CD4-positive, alpha-beta T cell treated with Interleukin-21 for 1 hour (primary cell): ENCODE measurements at regions not wholly inside any gene's neighbourhood (a gene's known extent, or its start where the extent isn't known, plus 50 kb on each side); places are given as distances from the start of the nearest gene placed in this dataset.
A peak's percentile ranks its signal among the peaks of the same experiment; 100 is the strongest.

Experiments used
- DNase-seq: peaks from one replicate; pipeline ENCODE4 v3.0.0-alpha.2; 2020

GRCh38 chr2:181308766-181309515 lies 148.2 kb upstream of the ITGA4 start:
- DNase-seq, result peak; percentile 24

DNA sequence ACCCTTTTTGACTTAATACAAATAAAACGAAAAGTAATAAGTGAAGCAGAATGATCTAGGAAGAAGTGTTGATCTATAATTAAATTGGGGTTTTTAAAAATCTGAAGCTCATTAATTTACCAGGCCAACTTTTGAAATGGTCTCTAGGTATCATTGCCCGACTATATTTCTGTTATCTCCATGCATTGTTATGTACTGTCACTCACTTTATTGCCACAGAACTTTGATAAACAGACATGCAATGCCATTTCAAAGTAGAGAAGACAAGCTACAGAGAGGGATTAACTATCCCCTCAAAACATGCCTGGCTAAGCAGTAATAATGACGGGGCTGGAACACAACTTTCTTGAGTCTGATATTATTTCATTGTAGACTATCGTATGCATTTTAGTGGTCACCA lies 147.6 kb upstream of the ITGA4 start:
- no peak for DNase-seq

- DNase-seq, result no peak
Measured at GRCh38 chr2:181310967-181311366, 146.2 kb upstream of the ITGA4 start.

DNA sequence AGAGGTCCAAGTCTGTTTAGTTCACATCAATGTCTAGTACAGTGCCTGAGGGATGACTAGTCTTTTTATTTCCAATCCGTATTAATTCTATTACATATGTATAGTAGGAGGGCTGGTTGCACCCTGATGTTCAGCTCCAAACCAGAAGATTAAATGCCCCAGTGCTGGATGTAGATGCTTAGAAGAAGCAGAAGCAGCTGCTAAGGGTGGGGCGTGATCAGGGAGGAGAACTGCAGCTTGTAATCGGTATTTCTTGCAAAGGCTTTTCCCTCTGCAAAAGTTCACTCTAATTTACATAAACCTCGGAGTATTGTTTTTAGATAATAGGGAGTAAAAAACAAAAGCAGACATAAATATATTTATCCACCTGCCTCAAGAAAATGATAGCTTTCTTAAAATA lies 145.3 kb upstream of the ITGA4 start:
- DNase-seq, result no peak

GRCh38 chr2:181312515-181312927 lies 144.7 kb upstream of the ITGA4 start:
- DNase-seq, result peak; percentile 75

DNA sequence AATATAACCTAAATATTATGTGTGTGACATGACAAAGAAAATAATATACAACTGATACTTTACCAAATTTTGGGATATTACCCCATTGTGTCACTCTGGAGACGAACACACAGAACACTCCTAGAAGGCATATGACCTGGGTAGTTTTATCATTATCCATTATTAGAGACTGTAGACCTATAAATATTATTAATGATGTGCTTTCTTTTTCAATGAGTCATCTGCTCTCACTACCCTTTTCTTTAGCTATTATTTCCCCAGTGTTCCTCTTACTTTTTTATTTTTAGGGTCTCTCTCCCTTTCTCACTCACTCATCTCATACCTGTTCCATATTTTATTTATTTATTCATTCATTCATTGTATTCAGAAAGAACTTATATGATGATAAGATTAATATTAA lies 143.3 kb upstream of the ITGA4 start:
- DNase-seq, result no peak

DNA sequence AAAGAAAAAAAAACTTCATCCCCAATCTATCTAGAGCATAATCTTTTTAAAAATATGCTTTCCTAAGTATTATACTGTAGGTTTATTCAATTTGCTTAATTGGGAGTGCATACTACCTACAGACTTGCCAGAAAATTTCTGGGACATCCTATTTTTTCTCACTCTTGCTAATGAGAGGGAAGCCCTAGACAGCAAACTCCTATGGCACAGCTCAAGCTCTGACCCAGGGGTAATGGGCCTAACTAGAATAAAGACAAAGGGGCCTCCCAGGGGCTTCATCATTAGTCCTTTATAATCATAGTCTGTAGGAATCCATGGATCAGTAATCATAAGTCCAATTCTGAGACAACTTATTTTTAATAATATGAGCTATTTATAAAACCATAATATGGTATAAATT lies 142.6 kb upstream of the ITGA4 start:
- no peak for DNase-seq

DNA sequence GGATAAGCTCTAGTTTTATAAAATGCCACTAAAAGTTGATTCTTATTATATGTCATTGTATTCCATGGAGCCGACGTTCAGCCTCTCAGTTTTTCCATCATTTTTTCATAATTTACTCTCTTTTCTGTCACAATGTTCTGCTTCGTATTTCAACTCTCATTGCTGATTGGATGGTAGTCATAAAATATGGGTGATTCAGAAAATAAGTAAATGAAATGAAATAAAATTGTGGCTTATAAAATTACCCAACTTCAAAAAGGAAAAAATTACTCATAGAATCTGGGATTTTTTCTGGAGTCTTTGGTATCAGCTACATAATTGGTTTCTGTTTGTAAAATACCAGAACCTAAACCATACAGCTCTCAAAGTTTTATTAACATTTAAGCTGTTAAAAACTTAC lies 139.7 kb upstream of the ITGA4 start:
- no peak for DNase-seq

DNA sequence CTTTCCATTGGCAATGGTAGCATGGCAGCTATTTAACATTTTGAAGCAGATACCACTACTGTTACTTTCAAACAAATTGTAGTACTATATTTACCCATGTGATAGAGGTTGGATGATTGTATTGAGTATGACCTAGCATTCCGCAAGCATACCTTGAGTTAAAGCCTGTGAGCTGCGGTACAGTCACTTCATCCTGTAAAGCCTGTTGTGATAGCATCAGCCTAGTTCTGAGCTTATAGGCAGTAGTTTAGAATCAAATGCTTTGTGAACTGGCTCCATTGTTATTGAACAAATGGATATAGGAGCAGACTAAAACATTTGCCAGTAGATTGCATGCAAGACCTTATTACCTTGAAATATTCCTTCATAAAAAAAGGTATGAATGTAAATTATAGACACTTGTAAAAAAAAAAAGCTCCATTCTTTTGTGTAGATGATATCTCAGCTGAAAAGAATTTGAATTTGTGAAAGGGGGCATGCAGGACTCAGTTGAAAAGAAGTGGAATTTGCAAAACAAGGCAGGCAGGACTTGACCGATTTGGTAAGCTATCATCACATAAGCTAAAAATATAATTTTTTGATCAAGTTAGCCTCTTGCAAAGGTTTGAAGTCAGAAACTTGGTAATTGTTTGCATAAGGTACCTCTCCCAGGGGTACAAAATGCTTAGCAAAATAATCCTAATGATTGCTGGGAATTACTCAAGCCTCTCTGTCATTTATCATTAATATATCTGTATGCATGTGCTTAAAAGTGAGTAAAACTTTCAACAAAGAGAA lies 138.5 kb upstream of the ITGA4 start:
- DNase-seq, result no peak

GRCh38 chr2:181319286-181319685 lies 137.9 kb upstream of the ITGA4 start:
- no peak for DNase-seq

DNA sequence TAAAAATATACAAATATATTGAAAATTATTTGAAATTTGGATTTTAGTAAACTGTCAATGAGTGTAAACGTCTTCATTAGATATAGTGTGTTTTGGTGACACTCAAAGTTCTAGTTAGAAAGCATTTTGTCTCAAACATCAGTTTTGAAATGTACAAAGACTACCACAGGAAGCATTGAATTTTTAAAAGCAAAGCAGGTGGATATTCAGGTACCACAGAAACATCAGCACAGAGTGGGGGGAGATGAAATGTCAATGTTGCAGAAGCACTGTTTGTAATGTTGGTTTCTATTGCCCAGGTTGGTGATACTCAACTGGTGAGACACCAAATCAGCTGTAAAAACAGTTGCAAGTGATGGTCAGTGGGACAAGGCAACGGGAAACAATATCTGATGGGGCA lies 136.5 kb upstream of the ITGA4 start:
- DNase-seq, result no peak

GRCh38 chr2:181324912-181325311 lies 132.3 kb upstream of the ITGA4 start:
- no peak for DNase-seq

DNA sequence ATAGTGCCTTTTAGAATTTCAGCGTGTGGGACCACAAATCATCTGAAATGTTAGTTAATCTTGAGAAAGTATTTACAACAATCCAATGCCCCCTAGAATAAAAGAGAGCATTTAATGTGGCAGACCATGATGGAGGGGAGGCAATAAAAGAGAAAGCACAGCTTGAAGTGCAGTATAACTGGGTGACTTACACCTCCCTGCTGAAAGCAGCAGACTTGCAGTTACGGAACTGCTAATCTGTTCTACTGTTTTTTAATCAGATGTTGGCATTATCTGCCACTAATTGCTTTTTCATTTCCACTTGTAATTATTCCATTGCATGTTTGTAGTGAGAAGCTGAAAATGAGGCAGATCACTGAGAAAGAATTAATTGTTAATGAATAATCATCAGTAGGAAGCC lies 130.5 kb upstream of the ITGA4 start:
- no peak for DNase-seq

DNA sequence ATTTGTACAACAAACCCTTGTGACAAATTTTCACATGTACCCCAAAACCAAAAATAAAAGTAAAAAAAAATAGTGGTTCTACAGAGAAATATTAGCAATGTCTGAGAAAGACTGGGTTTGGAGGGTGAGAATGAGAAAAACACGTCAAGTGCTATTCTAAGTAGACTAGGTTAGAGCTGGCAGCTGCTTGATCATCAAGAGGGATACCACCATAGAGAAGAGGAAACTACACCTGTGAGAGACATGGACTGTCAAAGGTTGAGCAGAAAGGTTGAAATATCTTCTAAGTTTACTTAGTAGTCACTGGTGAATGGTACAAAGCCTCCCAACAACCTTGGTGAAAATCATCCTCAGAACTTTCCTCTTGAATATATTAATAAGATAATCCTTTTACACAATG lies 126.9 kb upstream of the ITGA4 start:
- DNase-seq, result no peak

DNA sequence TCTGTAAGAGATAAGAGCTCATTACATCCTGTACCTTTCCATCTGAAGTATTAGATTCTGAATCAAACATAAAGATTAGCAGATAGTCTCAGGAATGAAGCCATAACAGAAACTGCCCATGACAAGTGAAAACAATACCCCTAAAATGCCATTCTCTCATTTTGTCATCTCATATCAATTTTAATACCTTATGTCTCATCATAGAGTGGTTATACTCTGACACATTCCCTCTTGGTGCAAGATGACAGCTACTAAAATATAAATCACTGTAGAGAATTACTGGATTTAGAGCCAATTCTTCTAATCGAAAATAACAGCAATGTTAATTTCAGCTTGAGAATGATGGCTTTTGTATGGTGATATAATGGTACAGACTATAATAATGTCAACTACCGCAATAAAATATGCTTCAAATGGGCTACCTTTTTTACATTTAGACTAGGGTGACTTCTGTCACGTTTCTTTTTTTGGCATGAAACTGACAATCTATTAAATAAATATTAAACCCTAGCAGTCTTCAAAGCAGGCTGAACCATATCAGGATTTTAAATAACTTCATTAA lies 125.1 kb upstream of the ITGA4 start:
- DNase-seq, result no peak

GRCh38 chr2:181334158-181334826 lies 122.9 kb upstream of the ITGA4 start:
- no peak for DNase-seq

GRCh38 chr2:181340891-181341290 lies 116.3 kb upstream of the ITGA4 start:
- no peak for DNase-seq

DNA sequence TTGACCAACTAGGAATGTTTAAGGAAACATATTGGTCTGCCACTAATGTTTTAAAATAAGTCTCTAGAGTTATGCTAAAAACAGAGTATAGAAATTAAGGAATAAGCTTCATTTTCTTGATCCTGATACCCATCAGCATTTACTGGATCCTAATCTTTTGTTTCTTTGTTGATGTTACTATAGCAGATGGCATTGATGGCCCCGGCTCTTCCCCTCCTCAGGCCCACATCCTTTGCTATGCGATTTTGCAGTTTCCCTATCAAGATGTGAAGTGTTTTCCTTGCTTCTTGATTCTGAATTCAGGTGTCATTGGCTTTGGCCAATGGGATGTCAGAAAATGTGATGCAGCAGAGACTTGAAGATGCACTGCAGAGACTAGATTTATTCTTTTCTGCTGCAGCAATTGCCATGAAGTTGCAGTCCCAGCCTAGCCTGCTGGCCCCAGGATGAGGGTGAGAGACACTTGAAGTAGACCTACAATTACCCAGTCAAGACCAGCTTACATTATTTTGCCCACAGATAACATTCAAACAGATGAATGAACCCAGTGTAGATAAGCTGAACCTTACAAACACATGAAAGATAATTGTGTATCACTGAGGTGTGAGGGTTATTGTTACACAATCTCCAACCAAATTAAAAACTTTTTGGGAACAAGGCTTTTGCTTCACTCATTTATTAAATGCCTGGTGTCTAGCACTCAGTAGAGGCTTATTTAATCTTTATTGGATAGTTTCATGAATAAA lies 115.2 kb upstream of the ITGA4 start:
- DNase-seq, result no peak

DNA sequence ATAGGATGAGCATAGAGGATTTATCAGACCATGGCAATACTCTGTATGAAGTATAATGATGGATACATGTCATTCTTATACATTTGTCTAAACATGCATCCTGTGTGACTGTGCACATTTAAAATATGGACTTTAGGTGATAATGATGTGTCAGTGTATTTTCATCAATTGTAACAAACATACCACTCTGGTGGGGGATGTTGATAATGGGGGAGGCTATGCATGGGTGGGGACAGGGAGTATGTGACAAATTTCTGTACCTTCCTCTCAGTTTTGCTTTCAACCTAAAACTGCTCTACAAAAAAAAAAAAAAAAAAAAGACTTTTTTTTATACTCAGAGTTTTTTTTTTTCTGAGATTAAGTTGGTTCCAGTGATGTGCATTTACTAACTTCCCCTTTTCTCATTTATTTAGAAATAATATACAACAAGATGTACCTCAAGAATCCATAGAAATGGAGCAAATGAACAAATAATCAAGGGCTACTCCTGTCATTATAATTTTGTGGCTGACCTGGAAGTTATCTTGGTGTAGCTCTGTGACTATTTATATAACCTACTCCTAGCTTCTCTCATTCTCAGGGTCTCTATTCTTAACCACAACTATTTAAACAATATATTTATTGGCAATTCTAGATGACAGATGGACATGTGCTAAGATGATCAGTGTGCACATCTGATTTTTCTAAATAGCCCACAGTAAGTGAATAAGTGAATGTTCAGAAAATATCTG lies 108.9 kb upstream of the ITGA4 start:
- DNase-seq, result no peak

DNA sequence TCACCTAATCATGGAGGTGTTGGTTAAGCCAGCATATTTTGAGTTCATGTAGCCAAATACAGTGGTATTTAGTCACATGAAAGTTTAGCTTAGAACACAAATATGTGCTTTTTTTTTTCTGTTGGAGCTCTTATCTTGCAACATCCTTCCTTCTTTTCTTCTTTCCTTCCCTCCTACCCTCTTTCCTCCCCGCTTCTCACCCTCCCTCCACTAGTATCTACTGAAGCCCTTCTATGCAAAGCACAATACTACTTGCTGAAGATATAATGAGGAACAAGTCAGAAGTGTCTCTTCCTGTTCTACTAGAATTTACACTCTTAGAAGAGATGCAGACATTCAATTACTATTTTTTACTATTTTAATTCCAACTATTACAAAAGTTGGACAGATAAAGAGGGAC lies 105.0 kb upstream of the ITGA4 start:
- DNase-seq, result no peak

DNA sequence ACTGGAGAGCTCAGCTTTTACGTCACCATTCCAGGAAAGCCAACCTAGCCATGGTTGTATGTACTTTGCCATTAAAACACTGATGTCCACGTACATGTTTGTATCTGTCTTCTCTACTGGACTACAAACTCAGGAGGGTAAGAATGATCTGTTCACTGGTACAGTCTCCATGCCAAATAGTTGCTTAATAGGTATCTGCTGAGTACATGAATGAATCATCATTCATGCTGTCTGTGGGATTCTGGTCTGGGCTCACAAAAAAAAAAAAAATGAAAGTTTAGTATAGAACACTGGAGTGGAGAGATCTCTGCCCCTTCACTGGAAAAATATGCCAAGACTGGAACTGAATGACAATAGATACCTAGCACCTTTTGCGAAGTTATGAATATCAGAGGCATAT lies 102.6 kb upstream of the ITGA4 start:
- no peak for DNase-seq

DNA sequence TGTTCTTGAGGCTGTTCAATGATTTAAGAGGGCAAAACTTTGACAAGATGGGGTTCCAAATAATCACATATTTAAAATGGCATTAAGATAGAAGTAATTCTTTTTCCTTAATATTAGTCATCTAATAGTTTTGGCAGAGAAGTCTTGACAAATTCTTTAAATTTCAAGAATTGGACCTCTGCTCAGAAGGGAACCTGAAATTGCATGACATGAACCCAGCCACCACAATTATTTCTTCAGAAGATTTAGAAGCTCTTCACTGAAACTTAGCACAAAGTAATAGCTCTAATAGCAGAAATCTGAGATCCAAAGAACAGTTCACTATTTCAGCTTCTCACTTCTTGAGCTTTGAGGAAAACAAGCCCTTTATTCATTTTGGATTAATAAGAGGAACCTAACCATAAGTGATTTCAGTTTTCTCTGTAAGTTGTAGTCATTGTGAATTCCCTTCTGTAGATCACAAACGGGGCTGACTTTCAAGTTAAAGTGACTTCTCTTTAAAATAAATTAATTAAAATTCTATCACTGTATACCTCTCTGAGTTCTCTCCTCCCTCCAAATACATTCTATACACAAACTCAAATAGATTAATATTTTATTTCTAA lies 100.6 kb upstream of the ITGA4 start:
- DNase-seq, result no peak
